ENCODE measurements at regions not wholly inside any gene's neighbourhood (a gene's known extent, or its start where the extent isn't known, plus 50 kb on each side); places are given as distances from the start of the nearest gene placed in this dataset.

GRCh38 chr1:115530407-115530806 lies 111.4 kb upstream of the VANGL1 start:
- no peak overlapping the region for H4K8ac ChIP-seq (replicated peaks; ENCODE audit: insufficient read length, low read depth, low read length)
- no peak overlapping the region for H3K9ac ChIP-seq (ENCODE audit: extremely low read depth, insufficient read length, low read length)
- no peaks in the 10 kb centered on the region for H3K9me3 ChIP-seq (ENCODE audit: control insufficient read depth, low read depth, low read length)
- no peaks in the 10 kb centered on the region for H4K20me1 ChIP-seq (ENCODE audit: control insufficient read depth, insufficient read depth, insufficient read length)
- no peak overlapping the region for H2BK15ac ChIP-seq (ENCODE audit: low read depth, low read length)
- H3K36me3 Mint-ChIP-seq (ENCODE audit: insufficient read depth in 1 of 3, low read depth in 3 of 3) = no peaks in the 10 kb centered on the region
- no peak overlapping the region for H3K27ac ChIP-seq (ENCODE audit: insufficient read length, low read depth, low read length)
- no peak overlapping the region for H3K4me2 ChIP-seq (ENCODE audit: insufficient read depth, insufficient read length, low read length)
- no peak overlapping the region for H3T11ph ChIP-seq (ENCODE audit: low read length)
- H2BK5ac ChIP-seq (ENCODE audit: insufficient read length, low read length) = no peak overlapping the region
- no peak overlapping the region for H2BK120ac ChIP-seq (ENCODE audit: low read depth, low read length, poor library complexity, severe bottlenecking)
- H3K27me3 Mint-ChIP-seq (ENCODE audit: low read depth) = peaks cover 1% of the 10 kb centered on the region; the same call in 1 of the 2 replicates
- H2AFZ ChIP-seq (ENCODE audit: low read length) = no peak overlapping the region
- no peak overlapping the region for H3K4ac ChIP-seq (ENCODE audit: low read depth, low read length)
- no peak overlapping the region for H2BK20ac ChIP-seq (ENCODE audit: low read depth, low read length, poor library complexity, severe bottlenecking)
- no peaks in the 10 kb centered on the region for H3K23me2 ChIP-seq (ENCODE audit: insufficient read length, low read depth, low read length, poor library complexity, severe bottlenecking)
- H2BK12ac ChIP-seq (ENCODE audit: insufficient read length, low read depth, low read length) = no peak overlapping the region
- no peaks in the 10 kb centered on the region for H3K27me3 ChIP-seq (ENCODE audit: insufficient read depth, low read length)
- H3K56ac ChIP-seq (ENCODE audit: insufficient read length, low read depth, low read length) = no peak overlapping the region
- no peak overlapping the region for H3K14ac ChIP-seq (ENCODE audit: insufficient read depth, low read length)
- H3K18ac ChIP-seq (ENCODE audit: insufficient read length, low read depth, low read length) = no peak overlapping the region
- H3K9me3 Mint-ChIP-seq = no peaks in the 10 kb centered on the region; a peak in 2 of 5 replicates
- no peak for DNase-seq
- peaks cover 6% of the 10 kb centered on the region; the same call in 1 of the 2 replicates for H3K4me1 ChIP-seq (ENCODE audit: insufficient read depth, low read length)
- H4K5ac ChIP-seq (ENCODE audit: insufficient read length, low read depth, low read length) = no peak overlapping the region
- no peak overlapping the region for H3K23ac ChIP-seq (ENCODE audit: insufficient read length, low read depth, low read length)
- no peak overlapping the region for H2AK5ac ChIP-seq (ENCODE audit: insufficient read length, low read length)
- H3K4me1 Mint-ChIP-seq = peaks cover 31% of the 10 kb centered on the region in 2 experiments
- no peaks in the 10 kb centered on the region for H3K79me2 ChIP-seq (ENCODE audit: insufficient read depth, low read length)
- WGBS (ENCODE audit: extremely low coverage, insufficient read length, low lambda C conversion rate) = no CpG with 5 or more reads among the region's 1 CpG
- H3K4me3 Mint-ChIP-seq = no peak overlapping the region
- TF ChIP-seq CTCF (conservative IDR thresholded peaks at IDR 0.05) = no peak
- H4K91ac ChIP-seq (ENCODE audit: insufficient read length, low read depth, low read length) = no peak overlapping the region
- H3K27ac Mint-ChIP-seq = no peak overlapping the region
- H3K79me1 ChIP-seq (ENCODE audit: insufficient read depth, low read depth, low read length, poor library complexity, severe bottlenecking) = no peaks in the 10 kb centered on the region

All from H9 (cell line).